ENCODE measurements at regions not wholly inside any gene's neighbourhood (a gene's known extent, or its start where the extent isn't known, plus 50 kb on each side); places are given as distances from the start of the nearest gene placed in this dataset.
A peak's percentile ranks its signal among the peaks of the same experiment; 100 is the strongest.

- intact Hi-C loops (cut with micrococcal nuclease) = no loop called here
- no peak overlapping the region for H2AFZ ChIP-seq (replicated peaks; ENCODE audit: low read length, poor library complexity)
- H3K79me1 ChIP-seq (ENCODE audit: low read depth in 1 of 2, low read length in 2 of 2) = no peaks in the 10 kb centered on the region
- peaks cover 2% of the 10 kb centered on the region; the same call in 1 of the 2 replicates for H3K27me3 ChIP-seq (ENCODE audit: control insufficient read depth, insufficient read depth, low read length)
- CTCF ChIA-PET = interaction anchor here (0.9 kb wide), 1 partner anchor 20 kb away, joined by 3 read pairs; no protein-coding TSS in a partner anchor
- no peak overlapping the region; the same call in 1 of the 2 replicates for H3K18ac ChIP-seq (ENCODE audit: low read depth, low read length)
- no peak overlapping the region for H3K14ac ChIP-seq (replicated peaks; ENCODE audit: low read depth, low read length)
- no peak overlapping the region; the same call in 1 of the 2 replicates for H4K5ac ChIP-seq (ENCODE audit: low read depth, low read length)
- no peak overlapping the region for H3K4me3 ChIP-seq (ENCODE audit: insufficient read depth, low read depth, low read length)
- no peaks in the 10 kb centered on the region for H3K36me3 ChIP-seq (ENCODE audit: control insufficient read depth, insufficient read depth, low read length)
- no peak overlapping the region for H2AK9ac ChIP-seq (replicated peaks; ENCODE audit: low read depth, low read length, poor library complexity)
- H3K9ac ChIP-seq (ENCODE audit: low read depth, low read length) = no peak overlapping the region
- dilution Hi-C loops (cut with HindIII; ENCODE audit: low sequenced_read_pairs, unreplicated experiment) = no loop called here
- ATAC-seq (ENCODE audit: low read depth) (no peak), DNase-seq (no peak)
- no peaks in the 10 kb centered on the region for H4K20me1 ChIP-seq (ENCODE audit: insufficient read depth, low read length)
- H2BK5ac ChIP-seq (ENCODE audit: low read depth, low read length, poor library complexity, severe bottlenecking) = no peak overlapping the region
- H2BK120ac ChIP-seq (ENCODE audit: low read depth, low read length) = no peak overlapping the region
- no peak overlapping the region for H3K27ac ChIP-seq (ENCODE audit: insufficient read depth, low read length)
- no peak overlapping the region for H3K56ac ChIP-seq (ENCODE audit: extremely low read depth, insufficient read depth, low read length)
- H3K9me3 ChIP-seq (ENCODE audit: control insufficient read depth, insufficient read depth, low read length) = peaks cover 9% of the 10 kb centered on the region
- no TSS peak for BruUV-seq (replicated peaks)
- no peak overlapping the region for H2BK20ac ChIP-seq (ENCODE audit: low read depth, low read length)
- no peak overlapping the region for H4K91ac ChIP-seq (ENCODE audit: insufficient read depth, low read depth, low read length)
- H3K9me1 ChIP-seq (ENCODE audit: insufficient read depth, low read length) = peaks cover 12% of the 10 kb centered on the region; the same call in 1 of the 2 replicates
- H2AK5ac ChIP-seq (ENCODE audit: low read depth, low read length) = peak overlapping the region; percentile 70; the same call in 1 of the 2 replicates
- no peak overlapping the region for H3K4ac ChIP-seq (ENCODE audit: low read depth, low read length)
- in situ Hi-C loops (cut with MboI; ENCODE audit: low sequenced_read_pairs) = no loop called here
- WGBS, 2 experiments (ENCODE audit: extremely low coverage in 2 of 2, insufficient read length in 1 of 2) = 82% methylated on average over 12 of the region's 18 CpGs; no CpG with 5 or more reads in 1 of the 2 experiments
- POLR2A ChIA-PET (ENCODE audit: unreplicated experiment) = no interaction called here
- no peak overlapping the region for H3K23ac ChIP-seq (ENCODE audit: low read depth, low read length)
- peak overlapping the region in 1 of 2 experiments; percentile 90; a peak in 2 of 4 replicates for H4K8ac ChIP-seq (ENCODE audit: low read depth in 2 of 2, low read length in 2 of 2)
- H2BK15ac ChIP-seq (ENCODE audit: low read depth, low read length) = no peak overlapping the region; the same call in 2 of the 3 replicates
- H3K4me2 ChIP-seq (ENCODE audit: low read depth, low read length) = no peak overlapping the region
- peaks cover 10% of the 10 kb centered on the region; the same call in 1 of the 2 replicates for H3K4me1 ChIP-seq (ENCODE audit: control insufficient read depth, insufficient read depth, low read length)
- TF ChIP-seq, protein P1, sequence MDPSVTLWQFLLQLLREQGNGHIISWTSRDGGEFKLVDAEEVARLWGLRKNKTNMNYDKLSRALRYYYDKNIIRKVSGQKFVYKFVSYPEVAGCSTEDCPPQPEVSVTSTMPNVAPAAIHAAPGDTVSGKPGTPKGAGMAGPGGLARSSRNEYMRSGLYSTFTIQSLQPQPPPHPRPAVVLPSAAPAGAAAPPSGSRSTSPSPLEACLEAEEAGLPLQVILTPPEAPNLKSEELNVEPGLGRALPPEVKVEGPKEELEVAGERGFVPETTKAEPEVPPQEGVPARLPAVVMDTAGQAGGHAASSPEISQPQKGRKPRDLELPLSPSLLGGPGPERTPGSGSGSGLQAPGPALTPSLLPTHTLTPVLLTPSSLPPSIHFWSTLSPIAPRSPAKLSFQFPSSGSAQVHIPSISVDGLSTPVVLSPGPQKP (IDR thresholded peaks at IDR 0.05; ENCODE audit: borderline replicate concordance, low read depth, low read length) = no peak
- TF ChIP-seq MAFK (IDR thresholded peaks at IDR 0.05; ENCODE audit: low read depth, low read length) = no peak
- TF ChIP-seq RAD21 (IDR thresholded peaks at IDR 0.05; ENCODE audit: low read length) = no peak
- no peak for TF ChIP-seq CHD1 (IDR thresholded peaks at IDR 0.05; ENCODE audit: low read depth, low read length)
- no peak for TF ChIP-seq NFE2L2 (IDR thresholded peaks at IDR 0.05; ENCODE audit: low read depth, low read length)
- no peak for TF ChIP-seq USF2 (IDR thresholded peaks at IDR 0.05; ENCODE audit: low read depth, low read length)
- TF ChIP-seq CEBPB (IDR thresholded peaks at IDR 0.05; ENCODE audit: low read depth, low read length) = no peak
- TF ChIP-seq MAZ (IDR thresholded peaks at IDR 0.05; ENCODE audit: borderline replicate concordance, low read depth, low read length) = no peak
- TF ChIP-seq SMC3 (IDR thresholded peaks at IDR 0.05; ENCODE audit: low read depth, low read length) = no peak
- TF ChIP-seq CTCF (conservative IDR thresholded peaks at IDR 0.05; ENCODE audit: low read depth, low read length) = no peak
- no peak for TF ChIP-seq RFX5 (IDR thresholded peaks at IDR 0.05; ENCODE audit: low read depth, low read length)
- TF ChIP-seq FOS (IDR thresholded peaks at IDR 0.05; ENCODE audit: low read depth, low read length) = no peak
- TF ChIP-seq POLR2A (IDR thresholded peaks at IDR 0.05; ENCODE audit: low read depth, low read length) = no peak
- TF ChIP-seq BHLHE40 (IDR thresholded peaks at IDR 0.05; ENCODE audit: low read depth, low read length) = no peak
These were observed 84.8 kb downstream of the ING1 start for GRCh38 chr13:110798081-110798994.
